Activated CD4-positive, alpha-beta memory T cell treated with anti-CD3 and anti-CD28 coated beads for 36 hours (primary cell): ENCODE measurements at regions not wholly inside any gene's neighbourhood (a gene's known extent, or its start where the extent isn't known, plus 50 kb on each side); places are given as distances from the start of the nearest gene placed in this dataset.

Experiments
- CTCF ChIA-PET: fragments of 350-600 bp; sonication (Branson Sonifier 250); formaldehyde crosslinking; loops from one replicate; lab custom pipeline; 2021; ENCODE audit warnings: antibody characterized with exemption, inconsistent platforms; lab: Charles Lee
- POLR2A ChIA-PET: fragments of 350-600 bp; sonication (Branson Sonifier 250); formaldehyde crosslinking; loops from one replicate; lab custom pipeline; 2021; ENCODE audit warnings: antibody characterized with exemption; lab: Charles Lee
- DNase-seq: peaks from one replicate; pipeline ENCODE4 v3.0.0-alpha.2; 2020
- H3K27ac Mint-ChIP-seq: one replicate; pipeline ENCODE4 v1.8.0; 2021; ENCODE audit warnings: mixed read lengths
- H3K27me3 Mint-ChIP-seq: one replicate; pipeline ENCODE4 v1.8.0; 2021; ENCODE audit warnings: mixed read lengths
- H3K36me3 Mint-ChIP-seq: one replicate; pipeline ENCODE4 v1.8.0; 2021; ENCODE audit warnings: mixed read lengths
- H3K4me1 Mint-ChIP-seq: one replicate; pipeline ENCODE4 v1.8.0; 2021; ENCODE audit warnings: low read depth, mixed read lengths
- H3K4me3 Mint-ChIP-seq: one replicate; pipeline ENCODE4 v1.8.0; 2021; ENCODE audit warnings: mild to moderate bottlenecking, mixed read lengths
- H3K9me3 Mint-ChIP-seq: one replicate; pipeline ENCODE4 v1.8.0; 2021; ENCODE audit warnings: mixed read lengths
- intact Hi-C: fragments of 100-400 bp; cut with micrococcal nuclease; formaldehyde crosslinking; loops from one replicate; pipeline ENCODE4 v1.15.1; 2023

DNA sequence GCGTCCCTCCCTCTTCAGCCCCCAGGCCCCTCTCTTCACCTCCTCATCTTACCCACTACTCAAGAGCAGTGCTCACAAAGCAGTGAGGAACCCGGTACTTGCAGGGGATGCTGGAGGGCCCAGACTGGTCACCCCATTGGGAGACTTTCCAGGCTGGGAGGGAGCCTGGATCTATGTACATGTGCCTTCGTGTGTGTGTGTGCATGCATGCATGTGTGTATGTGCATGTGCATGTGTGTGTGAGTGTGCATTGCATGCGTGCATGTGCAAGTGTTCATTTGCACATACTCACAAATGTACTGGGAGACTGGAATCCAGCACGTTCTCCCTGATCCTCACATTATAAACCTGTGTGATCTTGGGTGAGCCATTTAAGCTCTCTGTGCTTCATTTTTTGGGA lies 696.0 kb upstream of the EEF2KMT start:
- H3K27ac Mint-ChIP-seq: no peak overlapping the region
- H3K4me1 Mint-ChIP-seq: no peaks in the 10 kb centered on the region
- H3K9me3 Mint-ChIP-seq: peaks cover 10% of the 10 kb centered on the region
- no peak for DNase-seq
- ChIA-PET POLR2A (no interaction called here), CTCF (no interaction called here)
- H3K27me3 Mint-ChIP-seq: no peaks in the 10 kb centered on the region
- intact Hi-C loops: no loop called here
- no peak overlapping the region for H3K4me3 Mint-ChIP-seq
- no peaks in the 10 kb centered on the region for H3K36me3 Mint-ChIP-seq

DNA sequence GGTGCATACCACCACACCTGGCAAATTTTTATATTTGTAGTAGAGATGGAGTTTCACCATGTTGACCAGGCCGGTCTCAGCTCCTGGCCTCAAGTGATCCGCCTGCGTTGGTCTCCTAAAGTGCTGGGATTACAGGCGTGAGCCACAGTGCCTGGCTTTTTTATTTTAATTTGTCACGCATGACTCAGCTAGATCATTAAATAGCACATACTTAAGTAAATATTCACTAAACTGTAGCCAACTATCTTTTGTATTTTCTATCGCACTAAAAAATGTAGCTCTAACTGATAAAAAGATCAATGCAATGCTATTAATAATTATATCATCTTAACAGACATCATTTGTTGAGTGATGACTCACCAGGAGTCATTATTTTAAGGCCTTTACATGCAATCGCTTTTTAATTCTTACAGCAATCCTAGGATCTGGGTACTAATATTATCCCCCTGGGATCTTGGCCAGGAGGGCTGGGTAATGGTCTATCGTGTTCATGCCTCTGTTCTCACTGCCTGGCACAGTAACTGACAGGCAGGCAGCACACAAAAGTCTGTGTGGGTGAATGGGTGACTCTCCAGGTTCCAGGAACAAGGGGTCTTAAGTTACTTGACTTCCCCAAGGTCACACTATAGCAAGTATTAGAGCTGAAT lies 693.5 kb upstream of the EEF2KMT start:
- H3K4me1 Mint-ChIP-seq: no peaks in the 10 kb centered on the region
- H3K36me3 Mint-ChIP-seq: no peaks in the 10 kb centered on the region
- no peak for DNase-seq

DNA sequence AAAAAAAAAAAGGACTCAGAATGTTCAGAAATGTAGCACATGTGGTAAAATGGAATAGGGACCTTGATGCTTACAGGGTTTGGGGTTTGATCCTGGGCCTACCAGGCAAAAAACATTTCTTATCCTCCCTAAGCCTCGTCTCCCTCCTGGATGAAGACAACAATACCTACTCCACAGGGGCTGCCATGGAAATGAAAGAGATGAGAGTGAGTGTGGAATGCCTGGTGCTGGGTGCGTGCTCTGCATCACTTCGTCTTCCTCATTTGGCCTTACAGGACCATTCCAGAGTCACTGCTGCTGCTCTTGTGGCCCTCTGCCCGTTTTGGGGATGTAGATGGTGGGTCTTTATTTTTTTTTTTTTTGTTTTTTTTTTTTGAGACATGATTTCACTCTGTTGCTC lies 692.9 kb upstream of the EEF2KMT start:
- no peak for DNase-seq
- Mint-ChIP-seq H3K36me3 (no peaks in the 10 kb centered on the region), H3K9me3 (peaks cover 8% of the 10 kb centered on the region), H3K27me3 (no peaks in the 10 kb centered on the region), H3K27ac (no peak overlapping the region), H3K4me1 (no peaks in the 10 kb centered on the region), H3K4me3 (no peak overlapping the region)
- intact Hi-C loops: no loop called here
- CTCF ChIA-PET: no interaction called here
- POLR2A ChIA-PET: no interaction called here

More for the DNA sequence above, 693.5 kb upstream of the EEF2KMT start:
- intact Hi-C loops: no loop called here
- Mint-ChIP-seq H3K27ac (no peak overlapping the region), H3K27me3 (no peaks in the 10 kb centered on the region), H3K9me3 (peaks cover 11% of the 10 kb centered on the region), H3K4me3 (no peak overlapping the region)
- ChIA-PET POLR2A (no interaction called here), CTCF (no interaction called here)

DNA sequence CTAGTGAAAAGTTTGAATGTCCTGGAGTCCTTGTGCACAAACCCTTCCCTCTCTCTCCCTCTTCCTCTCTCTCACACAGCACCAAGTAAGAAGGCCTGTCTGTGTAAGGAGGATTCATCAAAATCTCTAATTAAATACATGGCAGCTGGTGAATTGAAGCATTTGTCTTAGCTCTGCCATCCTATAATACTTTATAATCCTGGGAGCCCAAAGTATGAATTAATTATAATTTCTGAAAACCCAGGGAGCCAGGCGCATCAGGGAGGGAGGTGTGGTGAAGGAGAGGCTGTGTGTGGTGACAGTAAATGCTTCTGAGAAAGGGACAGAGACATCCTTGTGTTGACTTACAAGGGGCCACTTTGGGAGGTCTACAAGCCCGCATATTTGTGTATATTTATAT lies 691.4 kb upstream of the EEF2KMT start:
- no peaks in the 10 kb centered on the region for H3K36me3 Mint-ChIP-seq
- DNase-seq: no peak
- no peaks in the 10 kb centered on the region for H3K27me3 Mint-ChIP-seq
- CTCF ChIA-PET: no interaction called here
- H3K9me3 Mint-ChIP-seq: peaks cover 11% of the 10 kb centered on the region
- H3K4me1 Mint-ChIP-seq: no peaks in the 10 kb centered on the region
- no peak overlapping the region for H3K4me3 Mint-ChIP-seq
- H3K27ac Mint-ChIP-seq: no peak overlapping the region
- intact Hi-C loops: no loop called here
- POLR2A ChIA-PET: no interaction called here

DNA sequence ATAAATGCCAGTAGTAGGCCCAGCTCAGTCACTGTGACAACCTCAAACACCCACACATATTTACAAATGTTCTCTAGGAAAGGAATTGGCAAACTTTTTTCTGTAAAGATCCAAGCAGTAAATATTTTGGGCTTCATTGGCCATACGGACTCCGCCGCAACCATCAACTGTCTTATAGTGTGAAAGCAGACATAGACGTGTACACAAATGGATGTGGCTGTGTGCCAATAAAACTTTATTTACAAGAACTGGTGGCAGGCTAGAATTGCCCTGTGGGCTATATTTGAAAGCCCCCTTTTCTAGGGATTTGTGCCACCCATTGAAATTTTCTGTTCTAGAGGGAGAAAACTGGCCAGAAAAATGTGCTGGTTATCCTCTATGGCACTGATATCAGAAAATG lies 683.8 kb upstream of the EEF2KMT start:
- no peak overlapping the region for H3K27ac Mint-ChIP-seq
- CTCF ChIA-PET: no interaction called here
- H3K4me3 Mint-ChIP-seq: no peak overlapping the region
- H3K9me3 Mint-ChIP-seq: peaks cover 5% of the 10 kb centered on the region
- H3K36me3 Mint-ChIP-seq: no peaks in the 10 kb centered on the region
- intact Hi-C loops: no loop called here
- H3K27me3 Mint-ChIP-seq: no peaks in the 10 kb centered on the region
- POLR2A ChIA-PET: no interaction called here
- H3K4me1 Mint-ChIP-seq: no peaks in the 10 kb centered on the region
- no peak for DNase-seq

DNA sequence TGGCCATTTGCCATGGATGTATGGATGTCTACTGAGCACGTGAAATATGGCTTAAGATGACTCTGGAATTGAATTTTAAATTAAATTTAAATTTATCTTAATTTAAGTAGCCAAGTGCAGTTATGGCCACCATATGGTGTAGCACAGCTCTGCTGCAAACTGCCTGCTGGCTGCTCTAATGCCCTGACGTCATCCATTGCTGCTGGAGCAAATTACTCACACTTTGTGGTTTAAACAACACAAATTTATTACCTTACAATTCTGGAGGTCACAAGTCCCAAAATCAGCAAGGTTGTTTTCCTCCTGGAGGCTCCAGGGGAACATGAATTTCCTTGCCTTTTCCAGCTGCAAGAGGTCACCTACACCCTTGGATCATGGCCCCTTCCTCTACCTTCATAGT lies 679.3 kb upstream of the EEF2KMT start:
- POLR2A ChIA-PET: no interaction called here

DNA sequence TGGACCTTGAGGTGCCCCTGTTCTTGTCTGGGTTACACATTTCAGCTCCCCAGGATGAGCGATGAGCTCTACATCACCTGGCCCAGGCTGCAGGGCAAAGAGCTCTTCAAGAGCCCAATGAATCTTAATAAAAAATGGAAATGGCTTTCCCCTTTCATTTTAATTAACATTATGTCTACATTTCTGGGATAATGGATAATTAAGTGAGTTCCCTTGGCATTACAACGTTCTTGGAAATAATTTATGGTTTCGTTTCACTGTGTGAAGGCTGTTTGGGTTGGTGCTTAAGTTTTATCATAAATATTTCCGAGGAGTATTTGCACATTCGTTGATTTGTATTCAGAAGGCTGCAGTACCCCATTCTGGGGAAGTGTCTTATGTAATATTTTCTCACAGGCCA lies 678.3 kb upstream of the EEF2KMT start:
- Mint-ChIP-seq H3K27ac (no peak overlapping the region), H3K4me1 (no peaks in the 10 kb centered on the region), H3K27me3 (no peaks in the 10 kb centered on the region), H3K4me3 (no peak overlapping the region), H3K9me3 (peaks cover 7% of the 10 kb centered on the region), H3K36me3 (no peaks in the 10 kb centered on the region)
- intact Hi-C loops: no loop called here
- CTCF ChIA-PET: no interaction called here
- no peak for DNase-seq
- POLR2A ChIA-PET: no interaction called here

More for the DNA sequence above, 679.3 kb upstream of the EEF2KMT start:
- H3K4me3 Mint-ChIP-seq: no peak overlapping the region
- no peaks in the 10 kb centered on the region for H3K36me3 Mint-ChIP-seq
- intact Hi-C loops: no loop called here
- no peaks in the 10 kb centered on the region for H3K27me3 Mint-ChIP-seq
- peaks cover 7% of the 10 kb centered on the region for H3K9me3 Mint-ChIP-seq
- CTCF ChIA-PET: no interaction called here
- no peak overlapping the region for H3K27ac Mint-ChIP-seq
- DNase-seq: no peak
- no peaks in the 10 kb centered on the region for H3K4me1 Mint-ChIP-seq

DNA sequence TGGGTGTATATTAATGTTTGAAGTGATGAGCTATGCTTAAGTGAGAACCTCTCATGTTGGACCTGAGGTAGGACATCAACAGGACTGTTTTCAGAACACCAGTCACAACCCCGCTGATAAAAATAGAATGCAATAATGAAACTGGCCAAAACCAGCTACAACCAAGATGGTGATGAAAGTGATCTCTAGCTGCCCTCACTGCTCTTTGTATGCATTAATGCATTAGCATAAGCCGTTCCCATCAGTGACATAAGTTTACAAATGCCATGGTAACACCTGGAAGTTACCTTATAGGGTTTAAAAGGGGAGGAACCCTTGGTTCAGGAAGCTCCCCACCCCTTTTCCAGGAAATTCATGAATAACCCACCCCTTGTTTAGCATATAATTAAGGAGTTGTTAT lies 672.5 kb upstream of the EEF2KMT start:
- intact Hi-C loops: no loop called here
- Mint-ChIP-seq H3K4me3 (no peak overlapping the region), H3K4me1 (no peaks in the 10 kb centered on the region), H3K9me3 (peaks cover 8% of the 10 kb centered on the region), H3K27me3 (no peaks in the 10 kb centered on the region), H3K36me3 (no peaks in the 10 kb centered on the region), H3K27ac (no peak overlapping the region)
- CTCF ChIA-PET: no interaction called here
- POLR2A ChIA-PET: no interaction called here
- no peak for DNase-seq

DNA sequence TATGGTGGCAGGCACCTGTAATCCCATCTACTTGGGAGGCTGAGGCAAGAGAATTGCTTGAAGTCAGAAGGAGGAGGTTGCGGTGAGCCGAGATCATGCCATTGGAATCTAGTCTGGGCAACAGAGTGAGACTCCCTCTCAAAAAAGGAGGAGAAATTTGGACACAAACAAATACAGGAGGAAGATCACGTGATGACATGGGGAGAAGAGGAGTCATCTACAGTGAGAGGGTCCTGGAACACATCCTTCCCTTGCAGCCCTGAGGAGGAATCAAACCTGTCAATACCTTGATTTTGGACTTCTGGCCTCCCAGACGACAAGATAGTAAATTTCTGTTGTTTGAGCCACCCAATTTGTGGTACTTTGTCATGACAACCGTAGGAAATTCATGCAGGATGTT lies 671.9 kb upstream of the EEF2KMT start:
- H3K27me3 Mint-ChIP-seq: no peaks in the 10 kb centered on the region
- ChIA-PET CTCF (no interaction called here), POLR2A (interaction anchor here (0.7 kb wide), 1 partner anchor 135 kb away, joined by 3 read pairs; no protein-coding TSS in a partner anchor)
- H3K4me3 Mint-ChIP-seq: no peak overlapping the region
- no peak overlapping the region for H3K27ac Mint-ChIP-seq
- H3K9me3 Mint-ChIP-seq: peaks cover 8% of the 10 kb centered on the region
- H3K36me3 Mint-ChIP-seq: no peaks in the 10 kb centered on the region
- intact Hi-C loops: no loop called here
- DNase-seq: no peak
- H3K4me1 Mint-ChIP-seq: no peaks in the 10 kb centered on the region

DNA sequence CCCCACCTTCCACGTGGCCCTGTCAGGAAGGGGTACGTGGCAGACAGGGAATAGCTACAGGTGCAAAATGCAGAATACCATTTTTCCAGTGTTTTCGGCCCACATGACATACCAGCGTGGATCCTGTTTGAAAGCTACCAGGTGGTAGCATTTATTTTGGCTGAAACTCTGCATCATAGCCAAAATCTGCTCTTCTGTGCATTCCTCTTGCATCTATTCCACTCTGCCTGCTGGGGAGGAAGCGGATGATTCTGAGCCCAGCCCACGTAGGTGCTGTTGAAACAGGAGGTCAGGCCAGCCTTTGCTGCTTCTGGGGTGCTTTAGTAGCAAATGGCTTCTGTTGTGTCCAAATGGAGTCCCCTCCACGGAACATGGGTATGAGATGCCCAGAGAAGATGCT lies 670.9 kb upstream of the EEF2KMT start:
- H3K36me3 Mint-ChIP-seq: no peaks in the 10 kb centered on the region
- H3K27ac Mint-ChIP-seq: no peak overlapping the region
- DNase-seq: no peak
- CTCF ChIA-PET: no interaction called here
- intact Hi-C loops: no loop called here
- H3K4me1 Mint-ChIP-seq: no peaks in the 10 kb centered on the region
- no peak overlapping the region for H3K4me3 Mint-ChIP-seq
- no peaks in the 10 kb centered on the region for H3K27me3 Mint-ChIP-seq
- POLR2A ChIA-PET: no interaction called here
- H3K9me3 Mint-ChIP-seq: peaks cover 8% of the 10 kb centered on the region

DNA sequence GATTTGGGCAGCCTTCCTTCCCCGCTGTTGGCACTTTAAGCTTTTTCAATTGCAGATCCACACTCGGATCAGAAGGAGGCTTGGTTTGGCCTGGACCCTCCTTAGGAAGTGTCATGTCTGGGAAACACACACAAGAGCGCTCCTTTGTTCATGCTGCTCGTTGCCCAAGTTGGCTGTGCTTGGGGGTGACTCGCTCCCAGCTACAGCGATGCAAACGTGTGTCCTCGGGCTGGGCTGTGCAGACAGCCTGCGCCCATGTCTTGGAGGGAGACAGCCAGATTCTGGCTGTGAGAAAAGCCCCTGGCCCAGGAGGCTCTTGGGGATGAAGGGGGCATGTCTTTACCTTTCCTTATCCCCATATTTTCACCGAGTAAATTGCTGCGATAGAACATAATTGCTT lies 665.6 kb upstream of the EEF2KMT start:
- intact Hi-C loops: no loop called here
- Mint-ChIP-seq H3K36me3 (no peaks in the 10 kb centered on the region), H3K27ac (no peak overlapping the region), H3K4me1 (no peaks in the 10 kb centered on the region), H3K27me3 (no peaks in the 10 kb centered on the region), H3K9me3 (peaks cover 6% of the 10 kb centered on the region), H3K4me3 (no peak overlapping the region)
- no peak for DNase-seq
- ChIA-PET CTCF (no interaction called here), POLR2A (no interaction called here)

DNA sequence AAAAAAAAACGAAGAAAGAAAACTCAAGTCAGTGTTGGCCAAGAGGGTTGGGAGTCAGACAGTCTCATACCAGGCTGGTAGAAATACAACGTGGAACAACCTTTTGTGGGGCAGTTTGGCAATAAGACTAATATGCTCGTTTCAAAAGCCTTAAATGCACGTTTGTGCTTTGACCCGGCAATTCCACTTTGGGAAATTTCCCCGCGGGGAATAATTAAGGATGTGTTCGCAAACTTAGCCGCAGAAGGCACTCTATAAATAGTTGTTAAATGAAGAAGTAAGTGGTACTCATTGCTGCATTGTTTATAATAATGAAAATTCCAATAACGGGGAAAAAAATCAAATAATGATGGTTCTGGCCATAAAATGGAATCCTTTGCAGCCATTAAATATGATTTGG lies 664.8 kb upstream of the EEF2KMT start:
- Mint-ChIP-seq H3K4me1 (no peaks in the 10 kb centered on the region), H3K4me3 (no peak overlapping the region), H3K27ac (no peak overlapping the region), H3K27me3 (no peaks in the 10 kb centered on the region), H3K9me3 (peaks cover 6% of the 10 kb centered on the region), H3K36me3 (no peaks in the 10 kb centered on the region)
- CTCF ChIA-PET: no interaction called here
- no peak for DNase-seq
- intact Hi-C loops: no loop called here
- POLR2A ChIA-PET: no interaction called here

DNA sequence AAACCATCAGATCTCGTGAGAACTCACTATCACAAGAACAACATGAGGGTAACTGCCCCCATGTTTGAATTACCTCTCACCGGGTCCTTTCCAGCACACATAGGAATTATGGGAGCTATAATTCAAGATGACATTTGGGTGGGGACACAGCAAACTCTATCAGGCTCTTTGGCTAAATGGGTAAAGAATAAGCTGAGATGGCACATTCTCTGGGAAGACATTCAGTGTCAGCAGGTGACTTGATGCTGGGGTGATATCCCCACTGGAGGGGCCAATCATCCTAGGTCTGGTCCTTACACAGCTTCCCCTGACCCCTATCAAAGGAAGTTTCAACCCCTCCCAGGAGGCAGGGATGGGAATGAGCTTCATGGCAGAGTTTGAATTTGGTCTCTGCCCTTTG lies 664.0 kb upstream of the EEF2KMT start:
- Mint-ChIP-seq H3K36me3 (no peaks in the 10 kb centered on the region), H3K4me3 (no peak overlapping the region)
- POLR2A ChIA-PET: no interaction called here

More for the DNA sequence above, 664.0 kb upstream of the EEF2KMT start:
- Mint-ChIP-seq H3K9me3 (peaks cover 3% of the 10 kb centered on the region), H3K4me1 (no peaks in the 10 kb centered on the region), H3K27me3 (no peaks in the 10 kb centered on the region), H3K27ac (no peak overlapping the region)
- intact Hi-C loops: no loop called here
- CTCF ChIA-PET: no interaction called here
- no peak for DNase-seq
